Neutrophil (primary cell): ENCODE measurements at regions not wholly inside any gene's neighbourhood (a gene's known extent, or its start where the extent isn't known, plus 50 kb on each side); places are given as distances from the start of the nearest gene placed in this dataset.
"Not testable (repeated sequence)": the region's sequence is repeated elsewhere in the genome, so short reads cannot be mapped to it uniquely, and the experiment has no call there.

Source experiments
- H3K27ac ChIP-seq: fragments of 200-600 bp; sonication (generic); 2 replicates; pipeline ENCODE4 v1.5.1; 2016; ENCODE audit warnings: mild to moderate bottlenecking, moderate library complexity
- H3K27me3 ChIP-seq: fragments of 200-600 bp; sonication (generic); 2 replicates; pipeline ENCODE4 v1.6.0; 2016; ENCODE audit warnings: mild to moderate bottlenecking
- H3K36me3 ChIP-seq: fragments of 200-600 bp; sonication (generic); 2 replicates; pipeline ENCODE4 v1.5.1; 2017
- H3K4me1 ChIP-seq, 2 experiments: fragments of 200-600 bp in 1 of 2; sonication (generic) in 1 of 2; 1 replicate in 1 of 2; 2 replicates in 1 of 2; pipeline versions ENCODE4 v1.5.1 to v1.6.1; 2013 to 2016; ENCODE audit warnings: low read depth in 1 of 2, low read length in 1 of 2, mild to moderate bottlenecking in 1 of 2, moderate library complexity in 1 of 2; ENCODE audit not compliant: control insufficient read depth in 1 of 2, insufficient read depth in 1 of 2
- H3K4me3 ChIP-seq, 2 experiments: fragments of 200-600 bp in 1 of 2; sonication (generic) in 1 of 2; 1 replicate in 1 of 2; 2 replicates in 1 of 2; pipeline ENCODE4 v1.5.1; 2013 to 2016; ENCODE audit warnings: low read depth in 1 of 2, low read length in 1 of 2, mild to moderate bottlenecking in 1 of 2, moderate library complexity in 1 of 2
- H3K9me3 ChIP-seq: fragments of 200-600 bp; sonication (generic); 2 replicates; pipeline ENCODE4 v1.5.1; 2016
- TF ChIP-seq, protein P1 (sequence below): fragments of 200-600 bp; sonication (generic); IDR thresholded peaks from 2 replicates; pipeline ENCODE4 v1.5.1; 2016; ENCODE audit warnings: antibody characterized with exemption

DNA sequence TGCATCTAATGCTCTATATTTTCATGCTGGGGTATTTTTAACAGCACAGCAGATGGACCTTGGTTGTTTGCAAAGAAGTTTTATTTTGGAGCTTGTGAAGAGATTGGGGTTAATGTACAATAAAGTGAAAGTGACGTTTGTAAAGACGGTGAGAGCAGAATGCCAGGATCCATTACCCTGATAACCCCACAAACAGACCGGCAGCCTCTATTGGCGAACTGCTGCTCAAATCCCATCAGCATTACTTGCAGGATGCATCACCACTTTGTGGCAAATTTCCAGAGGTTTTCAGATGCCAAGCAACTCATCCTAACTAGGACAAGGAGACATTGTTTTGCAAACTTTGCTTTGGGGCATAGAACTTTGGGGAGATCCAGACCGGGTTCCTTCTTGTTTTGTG is 383.3 kb upstream of the ZNF462 start:
- Histone ChIP-seq H3K4me1 (no peaks in the 10 kb centered on the region), H3K27ac (no peak overlapping the region), H3K27me3 (no peaks in the 10 kb centered on the region), H3K4me3 (no peak overlapping the region), H3K9me3 (no peaks in the 10 kb centered on the region), H3K36me3 (no peaks in the 10 kb centered on the region)
- TF ChIP-seq, protein P1, sequence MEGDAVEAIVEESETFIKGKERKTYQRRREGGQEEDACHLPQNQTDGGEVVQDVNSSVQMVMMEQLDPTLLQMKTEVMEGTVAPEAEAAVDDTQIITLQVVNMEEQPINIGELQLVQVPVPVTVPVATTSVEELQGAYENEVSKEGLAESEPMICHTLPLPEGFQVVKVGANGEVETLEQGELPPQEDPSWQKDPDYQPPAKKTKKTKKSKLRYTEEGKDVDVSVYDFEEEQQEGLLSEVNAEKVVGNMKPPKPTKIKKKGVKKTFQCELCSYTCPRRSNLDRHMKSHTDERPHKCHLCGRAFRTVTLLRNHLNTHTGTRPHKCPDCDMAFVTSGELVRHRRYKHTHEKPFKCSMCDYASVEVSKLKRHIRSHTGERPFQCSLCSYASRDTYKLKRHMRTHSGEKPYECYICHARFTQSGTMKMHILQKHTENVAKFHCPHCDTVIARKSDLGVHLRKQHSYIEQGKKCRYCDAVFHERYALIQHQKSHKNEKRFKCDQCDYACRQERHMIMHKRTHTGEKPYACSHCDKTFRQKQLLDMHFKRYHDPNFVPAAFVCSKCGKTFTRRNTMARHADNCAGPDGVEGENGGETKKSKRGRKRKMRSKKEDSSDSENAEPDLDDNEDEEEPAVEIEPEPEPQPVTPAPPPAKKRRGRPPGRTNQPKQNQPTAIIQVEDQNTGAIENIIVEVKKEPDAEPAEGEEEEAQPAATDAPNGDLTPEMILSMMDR: no peak

DNA sequence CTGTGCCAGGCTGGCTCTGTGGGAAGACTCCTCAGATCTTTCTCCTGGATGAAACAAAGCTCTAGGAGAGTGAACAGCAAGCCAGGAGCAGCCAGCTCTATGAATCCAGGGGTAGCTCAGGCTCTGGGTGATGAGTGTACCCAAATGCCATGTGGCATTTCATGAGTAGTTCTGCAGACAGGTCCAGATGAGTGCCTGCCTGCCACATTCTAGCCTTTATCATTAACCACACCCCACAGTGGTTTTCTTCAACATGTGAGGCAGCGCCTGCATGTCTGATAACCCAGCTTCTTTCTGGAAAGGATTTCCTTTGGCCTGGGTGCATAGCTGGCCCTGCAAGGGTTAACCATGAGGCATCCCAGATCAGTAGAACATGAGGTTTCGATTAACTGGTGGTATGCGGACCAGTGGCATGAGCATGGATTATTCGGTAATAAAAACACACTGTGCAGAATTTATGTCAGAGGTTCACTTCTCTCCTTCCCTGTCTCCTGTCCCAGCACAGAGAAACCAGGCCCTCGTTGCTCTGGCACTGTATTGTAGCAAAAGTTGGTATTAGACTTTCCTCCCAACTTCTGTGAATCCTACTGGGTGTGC is 381.9 kb upstream of the ZNF462 start:
- no peaks in the 10 kb centered on the region for H3K4me1 ChIP-seq
- H3K36me3 ChIP-seq: no peaks in the 10 kb centered on the region
- TF ChIP-seq, protein P1: no peak
- H3K9me3 ChIP-seq: no peaks in the 10 kb centered on the region
- no peak overlapping the region for H3K27ac ChIP-seq
- no peaks in the 10 kb centered on the region for H3K27me3 ChIP-seq
- no peak overlapping the region for H3K4me3 ChIP-seq

DNA sequence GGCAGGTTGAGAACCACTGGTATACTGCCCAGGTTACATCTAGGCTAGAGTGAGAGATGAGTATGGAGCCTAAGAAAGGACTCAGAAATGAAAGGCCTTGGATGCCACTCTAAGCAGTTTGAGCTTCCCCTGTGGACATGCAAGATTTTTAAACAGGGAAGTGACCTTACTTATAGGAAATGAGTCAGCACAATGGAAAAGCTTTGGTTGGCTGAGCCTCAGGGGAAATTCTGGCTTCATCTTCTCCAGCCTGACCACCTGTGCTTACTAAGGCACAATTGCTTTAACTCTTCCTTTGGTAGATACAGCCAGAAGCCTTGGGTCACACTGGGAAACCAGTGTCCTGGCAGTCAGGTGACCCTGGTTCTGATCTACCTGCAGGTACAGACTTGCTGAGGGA is 380.2 kb upstream of the ZNF462 start:
- no peaks in the 10 kb centered on the region for H3K36me3 ChIP-seq
- H3K27ac ChIP-seq: no peak overlapping the region
- no peak overlapping the region for H3K4me3 ChIP-seq
- no peaks in the 10 kb centered on the region for H3K9me3 ChIP-seq
- H3K27me3 ChIP-seq: no peaks in the 10 kb centered on the region
- no peaks in the 10 kb centered on the region for H3K4me1 ChIP-seq
- TF ChIP-seq, protein P1: no peak

DNA sequence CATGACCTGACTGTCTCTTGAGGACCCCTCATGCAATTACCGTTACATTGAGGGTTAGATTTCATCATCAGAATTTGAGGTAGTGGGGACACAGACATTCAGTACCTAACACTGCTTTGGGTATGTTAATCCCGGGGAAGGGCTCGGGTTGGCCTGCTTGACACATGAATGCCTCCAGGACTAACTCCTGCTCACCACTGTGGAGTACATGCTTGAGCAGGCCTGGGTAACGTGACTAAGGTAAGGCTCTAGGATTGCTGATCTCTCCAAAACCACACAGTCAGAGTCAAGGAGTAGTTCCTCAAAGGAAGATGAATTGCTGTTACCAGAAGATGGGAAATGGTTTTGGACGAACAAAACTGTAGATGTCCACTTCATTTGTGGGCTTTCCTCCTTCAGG is 376.3 kb upstream of the ZNF462 start:
- no peaks in the 10 kb centered on the region for H3K27me3 ChIP-seq
- no peaks in the 10 kb centered on the region for H3K4me1 ChIP-seq
- H3K9me3 ChIP-seq: no peaks in the 10 kb centered on the region
- TF ChIP-seq, protein P1: no peak
- no peak overlapping the region for H3K4me3 ChIP-seq
- no peak overlapping the region for H3K27ac ChIP-seq
- H3K36me3 ChIP-seq: no peaks in the 10 kb centered on the region

DNA sequence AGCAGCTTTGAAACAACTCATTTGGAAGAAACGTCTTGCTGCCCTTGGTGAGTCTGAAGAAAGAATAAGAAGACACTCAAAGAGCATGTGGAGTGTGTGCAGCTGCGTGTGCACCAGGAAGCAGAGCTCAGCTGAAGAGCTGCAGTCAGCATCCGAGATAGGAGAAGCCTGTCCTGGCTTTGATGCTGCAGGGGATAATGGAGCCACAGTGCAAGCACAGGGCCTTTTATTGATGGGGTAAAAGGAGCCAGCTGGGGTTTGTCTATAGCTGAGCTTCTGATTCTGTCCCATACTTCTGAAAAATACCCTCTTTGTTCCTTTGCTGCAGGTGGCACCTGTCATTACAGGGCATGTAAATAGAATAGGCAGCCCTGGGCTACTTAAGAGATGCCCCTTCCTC is 375.7 kb upstream of the ZNF462 start:
- TF ChIP-seq, protein P1: no peak
- H3K36me3 ChIP-seq: no peaks in the 10 kb centered on the region
- no peaks in the 10 kb centered on the region for H3K9me3 ChIP-seq
- no peaks in the 10 kb centered on the region for H3K27me3 ChIP-seq
- no peak overlapping the region for H3K4me3 ChIP-seq
- H3K4me1 ChIP-seq: no peaks in the 10 kb centered on the region
- no peak overlapping the region for H3K27ac ChIP-seq

DNA sequence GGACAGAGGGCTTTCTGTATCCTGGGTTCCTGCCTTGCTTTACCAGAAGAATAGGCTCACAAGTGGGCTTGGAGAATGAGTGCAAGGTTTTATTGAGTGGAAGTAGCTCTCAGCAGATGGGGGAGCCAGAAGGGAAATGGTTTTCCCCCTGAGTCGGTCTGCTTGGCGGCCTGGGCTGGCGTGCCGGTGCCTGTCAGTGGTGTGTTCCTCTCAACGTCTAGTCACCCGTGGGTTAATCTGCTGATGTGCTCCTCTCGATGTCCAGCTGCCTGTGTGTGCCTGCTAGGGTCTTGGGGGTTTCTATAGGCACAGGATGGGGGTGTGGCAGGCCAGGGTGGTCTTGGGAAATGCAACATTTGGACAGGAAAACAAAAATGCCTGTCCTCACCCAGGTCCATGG is 370.8 kb upstream of the ZNF462 start:
- not testable (repeated sequence) for H3K27me3 ChIP-seq, H3K27ac ChIP-seq, H3K4me1 ChIP-seq, H3K4me3 ChIP-seq, H3K36me3 ChIP-seq, H3K9me3 ChIP-seq
